Astrocyte of the hippocampus (primary cell): ENCODE measurements at regions not wholly inside any gene's neighbourhood (a gene's known extent, or its start where the extent isn't known, plus 50 kb on each side); places are given as distances from the start of the nearest gene placed in this dataset.
A peak's percentile ranks its signal among the peaks of the same experiment; 100 is the strongest.

Experiments
- DNase-seq: peaks from one replicate; pipeline ENCODE4 v3.0.0; 2011; ENCODE audit warnings: low read depth, low spot score

GRCh38 chr6:108751851-108752732, 96.1 kb upstream of the ARMC2 start:
- peak; percentile 41 for DNase-seq

DNA sequence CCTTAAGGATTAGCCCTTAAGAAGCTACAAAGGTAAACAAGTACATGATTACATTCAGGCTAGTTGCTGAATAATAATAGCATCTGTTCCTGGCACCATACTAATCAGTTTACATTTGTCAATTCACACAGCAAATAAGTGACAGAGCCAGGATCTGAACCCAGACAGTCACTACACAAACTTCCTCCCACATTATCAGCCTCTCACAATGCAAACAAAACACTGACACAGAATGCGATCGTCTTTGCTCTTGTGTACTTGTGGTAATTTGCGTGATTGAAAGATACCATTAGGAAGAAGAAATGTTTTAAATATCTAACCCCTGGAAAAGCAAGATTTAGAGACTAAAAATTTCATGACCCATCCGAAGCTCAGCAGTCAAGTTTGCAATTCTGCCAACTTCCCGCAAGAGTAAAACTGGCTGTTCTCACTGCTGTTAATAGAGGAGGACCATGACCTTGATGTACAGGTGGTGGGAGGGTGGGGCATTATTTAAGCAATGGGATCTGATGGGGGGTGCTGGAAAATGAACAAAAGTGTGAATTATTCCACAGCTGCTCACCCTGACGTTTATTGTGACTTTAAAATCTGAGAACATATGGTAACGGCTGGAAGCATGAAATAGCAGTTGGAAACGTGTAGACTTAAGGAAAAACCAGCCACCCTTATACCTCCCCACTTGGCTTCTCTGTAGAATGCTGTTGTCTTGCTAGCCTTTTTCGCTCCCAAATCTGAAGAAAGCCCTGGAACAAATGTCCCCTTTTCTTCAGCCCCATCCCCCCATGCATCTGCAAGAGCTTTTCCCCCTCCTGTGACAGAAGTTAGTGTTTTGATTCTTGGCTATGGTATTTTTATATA, 95.3 kb upstream of the ARMC2 start:
- no peak for DNase-seq

- DNase-seq, result no peak
Observed at GRCh38 chr6:108755257-108756240, 92.7 kb upstream of the ARMC2 start.

DNA sequence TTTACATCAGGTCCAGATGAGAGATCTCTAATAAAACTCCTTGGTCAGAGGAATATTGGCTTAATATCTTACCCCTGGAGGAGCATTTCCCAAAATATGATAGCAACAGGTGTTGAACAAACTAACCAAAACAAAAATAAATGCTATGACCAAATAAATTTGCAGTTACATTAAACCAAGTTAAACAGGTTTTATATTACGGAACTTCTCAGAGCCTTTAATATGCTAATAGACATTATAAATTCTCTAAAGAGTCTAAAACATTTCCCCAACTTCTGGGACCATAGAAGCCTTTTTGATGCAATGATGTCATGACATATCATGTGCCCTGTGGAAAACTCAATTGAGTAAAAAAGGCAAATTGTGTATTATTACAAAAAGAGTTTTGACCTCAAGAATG, 90.9 kb upstream of the ARMC2 start:
- no peak for DNase-seq

- DNase-seq, result no peak
Observed at GRCh38 chr6:108758884-108759283, 89.3 kb upstream of the ARMC2 start.

GRCh38 chr6:108760126-108761050, 87.8 kb upstream of the ARMC2 start:
- peak; percentile 79 for DNase-seq

GRCh38 chr6:108762394-108762793, 85.8 kb upstream of the ARMC2 start:
- no peak for DNase-seq

DNA sequence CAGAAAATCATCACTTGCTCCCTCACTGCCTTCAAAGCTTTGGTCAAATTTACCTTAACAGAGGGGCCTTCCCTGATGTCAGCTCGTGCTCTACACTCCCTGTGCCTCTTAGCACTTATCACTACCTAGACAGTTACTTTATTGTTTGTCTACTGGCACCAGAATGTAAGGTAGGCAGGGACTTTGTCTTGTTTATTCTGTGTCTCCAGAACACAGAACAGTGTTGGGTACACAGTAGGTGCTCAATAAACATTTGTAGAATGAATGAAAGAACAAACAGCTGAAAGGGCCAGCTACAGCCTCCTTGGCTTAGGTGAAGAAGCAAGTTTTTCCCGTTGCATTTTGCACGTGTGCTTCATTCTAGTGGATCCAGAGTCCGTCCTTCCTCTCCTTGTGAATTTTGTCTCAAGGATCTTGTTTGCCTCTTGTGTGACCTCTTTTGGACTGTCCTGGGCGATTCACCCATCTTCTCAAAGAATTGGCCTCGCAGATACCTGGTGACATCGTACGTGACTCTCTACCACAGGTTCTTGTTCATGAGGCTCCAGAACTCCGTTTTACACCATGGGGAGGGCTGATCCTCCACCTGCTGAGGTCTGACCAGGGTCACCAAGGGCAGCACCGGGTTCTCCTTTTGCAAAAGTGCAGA, 84.2 kb upstream of the ARMC2 start:
- no peak for DNase-seq

GRCh38 chr6:108764580-108764950, 83.7 kb upstream of the ARMC2 start:
- no peak for DNase-seq

- no peak for DNase-seq
Observed at GRCh38 chr6:108765495-108765894, 82.7 kb upstream of the ARMC2 start.

GRCh38 chr6:108766419-108766818, 81.8 kb upstream of the ARMC2 start:
- DNase-seq, result no peak

DNA sequence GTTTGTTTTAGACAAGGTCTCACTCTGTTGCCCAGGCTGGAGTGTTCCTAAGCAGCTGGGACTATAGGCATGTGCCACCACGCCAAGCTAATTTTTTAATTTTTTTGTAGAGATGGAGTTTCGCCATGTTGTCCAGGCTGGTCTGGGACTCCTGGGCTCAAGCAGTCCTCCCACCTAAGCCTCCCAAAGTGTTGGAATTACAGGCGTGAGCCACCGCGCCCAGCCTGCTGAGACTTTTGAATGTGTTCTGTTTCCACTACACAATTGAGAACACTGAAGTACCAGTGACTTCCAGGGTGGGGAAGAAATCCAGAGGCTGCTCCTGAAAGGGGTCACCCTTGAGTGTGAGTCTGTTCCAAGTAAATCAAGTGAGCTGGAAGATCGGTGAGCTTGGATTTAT, 81.3 kb upstream of the ARMC2 start:
- DNase-seq, result no peak

DNA sequence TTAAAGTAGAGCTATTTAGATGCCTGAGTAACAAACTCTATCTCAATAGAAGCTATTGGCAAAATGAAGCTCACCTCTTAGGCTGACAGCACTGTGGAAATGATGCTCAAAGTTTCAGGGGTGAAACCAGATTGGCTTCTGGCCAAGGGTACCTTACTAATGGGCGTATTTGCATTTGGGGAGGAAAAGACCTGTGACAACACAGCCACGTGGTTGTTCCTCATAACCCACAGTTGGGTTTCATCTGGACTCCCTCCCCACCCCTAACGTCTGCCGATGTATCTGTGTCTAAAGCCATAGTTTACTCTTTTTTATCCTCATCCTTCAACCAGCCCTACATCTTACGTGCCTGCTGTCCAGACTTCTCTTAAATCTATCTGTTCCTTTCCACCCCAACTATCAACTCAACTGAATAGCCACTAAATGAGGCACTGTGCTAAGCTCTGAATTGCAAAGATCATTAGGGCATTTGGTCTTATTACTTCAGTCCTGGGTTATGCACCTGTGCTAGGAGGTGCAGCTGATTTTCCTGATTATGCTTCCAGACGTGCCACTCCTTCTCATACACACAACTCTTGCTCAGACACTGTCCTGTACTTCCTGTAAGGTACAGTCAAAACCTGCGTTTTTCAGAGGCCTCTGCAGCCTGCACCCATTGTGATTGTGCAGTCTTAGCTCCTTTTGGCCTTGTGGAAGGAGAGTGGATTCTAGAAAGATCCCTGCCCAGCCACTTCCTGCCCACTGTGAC, 80.6 kb upstream of the ARMC2 start:
- DNase-seq, result no peak

GRCh38 chr6:108768166-108768555, 80.1 kb upstream of the ARMC2 start:
- no peak for DNase-seq

DNA sequence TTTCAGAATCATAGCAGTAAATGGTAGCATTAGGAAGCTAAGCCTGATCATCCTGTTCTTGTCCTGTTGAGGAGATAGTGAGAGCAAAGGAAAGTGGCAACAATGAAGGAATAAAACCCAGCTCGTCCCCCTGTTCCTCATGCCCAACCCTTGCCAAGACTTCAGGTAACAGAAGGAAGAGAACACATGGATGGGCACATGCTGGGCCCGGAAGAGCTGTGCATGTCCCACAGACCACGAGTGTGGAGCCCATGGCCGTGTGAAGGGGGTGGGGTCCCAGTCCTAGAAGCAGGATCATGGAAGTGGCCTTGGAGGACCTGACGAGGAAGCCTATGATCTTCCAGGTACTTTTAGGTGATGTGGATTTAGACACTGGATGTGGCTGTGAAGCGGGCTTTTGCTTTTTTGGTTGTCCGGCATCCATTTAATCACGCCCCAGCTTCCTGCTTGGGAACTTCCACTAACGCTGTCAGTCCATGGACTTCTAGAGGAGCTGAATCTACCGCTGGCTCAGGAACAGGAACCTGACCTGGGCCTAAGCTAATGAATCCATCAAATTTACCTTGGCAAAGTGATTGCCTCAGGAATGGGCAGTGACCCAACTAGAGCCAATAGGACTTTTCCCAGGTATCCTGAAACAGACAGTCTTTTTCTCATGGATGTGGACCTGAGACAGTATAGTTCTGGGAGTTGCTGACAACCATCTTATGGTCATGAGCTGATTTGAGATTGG, 79.3 kb upstream of the ARMC2 start:
- DNase-seq, result no peak

DNA sequence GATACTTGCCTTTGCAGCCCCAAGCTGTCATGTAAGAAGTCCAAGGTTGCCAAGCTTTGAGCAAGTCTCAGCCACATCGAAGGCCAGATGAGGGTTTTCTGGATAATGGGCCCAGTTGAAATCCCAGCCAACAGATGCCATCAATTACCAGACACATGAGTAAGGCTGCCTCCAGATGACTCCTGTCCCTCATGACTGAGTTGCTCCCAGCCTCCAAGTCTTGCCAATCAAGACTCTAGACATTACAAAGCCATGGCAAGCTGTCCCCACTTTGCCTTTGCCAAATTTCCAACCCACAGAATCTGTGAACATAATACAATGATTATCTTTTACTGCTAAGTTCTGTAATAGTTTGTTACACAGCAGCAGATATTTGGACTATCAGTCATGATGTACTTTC, 76.8 kb upstream of the ARMC2 start:
- no peak for DNase-seq

GRCh38 chr6:108774555-108774954, 73.7 kb upstream of the ARMC2 start:
- DNase-seq, result no peak

DNA sequence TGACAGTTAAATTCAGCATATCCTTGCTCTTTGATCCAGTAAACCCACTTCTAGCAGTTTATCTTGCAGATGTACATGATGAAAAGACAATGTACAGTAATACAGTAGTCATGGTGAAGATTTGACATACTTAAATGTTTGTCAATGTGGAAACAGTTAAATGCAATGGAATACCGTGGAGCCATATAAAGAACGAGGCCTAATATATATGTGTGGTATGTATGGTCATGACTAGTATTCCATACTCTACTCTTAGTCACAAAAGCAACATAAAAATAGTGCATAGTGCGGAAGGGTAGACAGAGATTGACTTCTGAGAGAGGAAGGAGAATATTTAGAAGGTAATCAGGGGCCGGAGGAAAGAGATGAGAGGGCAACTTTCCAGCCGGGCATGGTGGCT, 70.7 kb upstream of the ARMC2 start:
- DNase-seq, result no peak
